ENCODE measurements at regions not wholly inside any gene's neighbourhood (a gene's known extent, or its start where the extent isn't known, plus 50 kb on each side); places are given as distances from the start of the nearest gene placed in this dataset.

GRCh38 chr7:12494687-12495024, 75.9 kb upstream of the SCIN start:
- TF ChIP-seq EZH2 (IDR thresholded peaks at IDR 0.05; ENCODE audit: borderline replicate concordance, low read depth, low read length, severe bottlenecking) (no peak), CTCF (IDR thresholded peaks at IDR 0.05; ENCODE audit: borderline replicate concordance, extremely low read depth, low read length, poor library complexity, severe bottlenecking) (no peak)
